HG03025 (cell line): ENCODE measurements at regions not wholly inside any gene's neighbourhood (a gene's known extent, or its start where the extent isn't known, plus 50 kb on each side); places are given as distances from the start of the nearest gene placed in this dataset.
"Not testable (repeated sequence)": the region's sequence is repeated elsewhere in the genome, so short reads cannot be mapped to it uniquely, and the experiment has no call there.

Source experiments
- ATAC-seq: cut with Tn5 transposase; IDR thresholded peaks from one replicate; pipeline ENCODE4 v1.9.1; 2021; ENCODE audit warnings: mild to moderate bottlenecking, moderate library complexity; ENCODE audit not compliant: unreplicated experiment, low FRiP score

- no peak for ATAC-seq
Observed at GRCh38 chr5:37979559-37979958, 139.7 kb upstream of the GDNF start.

- no peak for ATAC-seq
Observed at GRCh38 chr5:37975531-37975930, 135.7 kb upstream of the GDNF start.

GRCh38 chr5:37971483-37972024 lies 131.7 kb upstream of the GDNF start:
- no peak for ATAC-seq

- no peak for ATAC-seq
Observed at GRCh38 chr5:37966871-37967270, 127.0 kb upstream of the GDNF start.

GRCh38 chr5:37966291-37966690 lies 126.5 kb upstream of the GDNF start:
- ATAC-seq = no peak

GRCh38 chr5:37962389-37962788 lies 122.5 kb upstream of the GDNF start:
- ATAC-seq = no peak

GRCh38 chr5:37957218-37957617 lies 117.4 kb upstream of the GDNF start:
- no peak for ATAC-seq

GRCh38 chr5:37955748-37956147 lies 115.9 kb upstream of the GDNF start:
- ATAC-seq = no peak

GRCh38 chr5:37954561-37954960 lies 114.7 kb upstream of the GDNF start:
- no peak for ATAC-seq

- no peak for ATAC-seq
Observed at GRCh38 chr5:37951946-37952721, 112.3 kb upstream of the GDNF start.

- ATAC-seq = no peak
Observed at GRCh38 chr5:37950436-37950835, 110.6 kb upstream of the GDNF start.

GRCh38 chr5:37945446-37945845 lies 105.6 kb upstream of the GDNF start:
- ATAC-seq = no peak

- ATAC-seq = not testable (repeated sequence)
Observed at GRCh38 chr5:37943136-37943535, 103.3 kb upstream of the GDNF start.

GRCh38 chr5:37940931-37941623 lies 101.2 kb upstream of the GDNF start:
- no peak for ATAC-seq

- no peak for ATAC-seq
Observed at GRCh38 chr5:37938861-37939260, 99.0 kb upstream of the GDNF start.

- no peak for ATAC-seq
Observed at GRCh38 chr5:37938076-37938852, 98.4 kb upstream of the GDNF start.

GRCh38 chr5:37936091-37936490 lies 96.2 kb upstream of the GDNF start:
- no peak for ATAC-seq

GRCh38 chr5:37933576-37933975 lies 93.7 kb upstream of the GDNF start:
- ATAC-seq = no peak

GRCh38 chr5:37932450-37932849 lies 92.6 kb upstream of the GDNF start:
- no peak for ATAC-seq

- ATAC-seq = no peak
Observed at GRCh38 chr5:37931541-37931940, 91.7 kb upstream of the GDNF start.

GRCh38 chr5:37930350-37930749 lies 90.5 kb upstream of the GDNF start:
- no peak for ATAC-seq
